ENCODE measurements at regions not wholly inside any gene's neighbourhood (a gene's known extent, or its start where the extent isn't known, plus 50 kb on each side); places are given as distances from the start of the nearest gene placed in this dataset.
A peak's percentile ranks its signal among the peaks of the same experiment; 100 is the strongest.
"Not testable (repeated sequence)": the region's sequence is repeated elsewhere in the genome, so short reads cannot be mapped to it uniquely, and the experiment has no call there.

GRCh38 chr9:20237686-20238085 lies 384.6 kb downstream of the MLLT3 start:
- no peak for DNase-seq

- no peak for DNase-seq
These were observed 385.6 kb downstream of the MLLT3 start for GRCh38 chr9:20236676-20237075.

- not testable (repeated sequence) for DNase-seq
These were observed 387.1 kb downstream of the MLLT3 start for GRCh38 chr9:20235206-20235605.

- no peak for DNase-seq
These were observed 394.2 kb downstream of the MLLT3 start for GRCh38 chr9:20228096-20228495.

GRCh38 chr9:20227166-20227874 lies 395.0 kb downstream of the MLLT3 start:
- DNase-seq: no peak

GRCh38 chr9:20226345-20226744 lies 396.0 kb downstream of the MLLT3 start:
- no peak for DNase-seq

- DNase-seq: no peak
These were observed 396.5 kb downstream of the MLLT3 start for GRCh38 chr9:20225826-20226225.

- DNase-seq: no peak
These were observed 397.5 kb downstream of the MLLT3 start for GRCh38 chr9:20224756-20225155.

GRCh38 chr9:20220286-20220685 lies 402.0 kb downstream of the MLLT3 start:
- no peak for DNase-seq

- no peak for DNase-seq
These were observed 402.9 kb downstream of the MLLT3 start for GRCh38 chr9:20219437-20219836.

- no peak for DNase-seq
These were observed 404.7 kb downstream of the MLLT3 start for GRCh38 chr9:20217596-20217995.

GRCh38 chr9:20216438-20216837 lies 405.9 kb downstream of the MLLT3 start:
- no peak for DNase-seq

- DNase-seq: no peak
These were observed 406.7 kb downstream of the MLLT3 start for GRCh38 chr9:20215552-20215951.

- no peak for DNase-seq
These were observed 409.5 kb downstream of the MLLT3 start for GRCh38 chr9:20212806-20213205.

- no peak for DNase-seq
These were observed 412.6 kb downstream of the MLLT3 start for GRCh38 chr9:20209391-20210340.

- DNase-seq: no peak
These were observed 413.3 kb downstream of the MLLT3 start for GRCh38 chr9:20208961-20209371.

GRCh38 chr9:20208226-20208625 lies 414.1 kb downstream of the MLLT3 start:
- no peak for DNase-seq

- no peak for DNase-seq
These were observed 415.1 kb downstream of the MLLT3 start for GRCh38 chr9:20207176-20207575.

GRCh38 chr9:20205821-20206220 lies 416.5 kb downstream of the MLLT3 start:
- no peak for DNase-seq

GRCh38 chr9:20200991-20201431 lies 412.2 kb upstream of the SLC24A2 start:
- peak; percentile 48 for DNase-seq

GRCh38 chr9:20200581-20200980 lies 411.7 kb upstream of the SLC24A2 start:
- DNase-seq: no peak

GRCh38 chr9:20199111-20199510 lies 410.3 kb upstream of the SLC24A2 start:
- no peak for DNase-seq

- DNase-seq: no peak
These were observed 409.3 kb upstream of the SLC24A2 start for GRCh38 chr9:20197976-20198685.

Measured in NCI-H1694 treated with DMSO at 0.1 percent for 48 hours (cell line).